Omental fat pad (tissue), 3 donors: ENCODE measurements at regions not wholly inside any gene's neighbourhood (a gene's known extent, or its start where the extent isn't known, plus 50 kb on each side); places are given as distances from the start of the nearest gene placed in this dataset.

Source experiments
- ATAC-seq: fragments of 150-250 bp; one replicate; pipeline ENCODE4 v1.9.1; 2016; ENCODE audit warnings: mild to moderate bottlenecking, moderate library complexity; ENCODE audit not compliant: low FRiP score
- DNase-seq: peaks from one replicate; pipeline ENCODE4 v3.0.0-alpha.2; 2019; ENCODE audit warnings: low spot score
- CTCF ChIP-seq, 3 donors: fragments of 450-650 bp; IDR thresholded peaks; one replicate each; pipeline ENCODE4 v1.5.1; 2016 to 2017; ENCODE audit warnings: antibody characterized with exemption in 3 of 3, mild to moderate bottlenecking in 3 of 3, moderate library complexity in 2 of 3

- DNase-seq (no peak), ATAC-seq (no peak)
- no peak for TF ChIP-seq CTCF (IDR thresholded peaks at IDR 0.05)
Observed at GRCh38 chr4:120177603-120178002, 111.0 kb upstream of the MAD2L1 start.

DNA sequence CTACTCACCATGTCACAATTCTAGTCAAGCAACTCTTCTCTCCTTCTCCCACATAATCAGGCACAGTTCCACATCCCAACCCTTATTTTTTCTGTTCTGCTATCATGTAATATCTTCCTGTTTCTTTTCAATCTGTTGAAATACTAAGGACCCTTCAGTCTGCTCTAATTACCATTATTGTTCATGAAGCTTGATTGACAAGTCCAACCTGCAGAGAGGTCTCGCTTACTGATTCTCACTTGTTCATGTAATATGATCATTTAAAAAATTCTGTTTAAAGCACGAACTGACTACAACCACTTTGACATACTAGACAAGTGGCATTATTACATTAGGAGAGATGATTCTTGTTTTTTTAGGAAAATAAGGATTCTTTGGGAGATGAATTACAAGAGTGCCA is 108.6 kb upstream of the MAD2L1 start:
- ATAC-seq: no peak
- TF ChIP-seq CTCF (IDR thresholded peaks at IDR 0.05): no peak
- no peak for DNase-seq

GRCh38 chr4:120163895-120164294 is 97.2 kb upstream of the MAD2L1 start:
- DNase-seq: no peak
- no peak for ATAC-seq
- no peak for TF ChIP-seq CTCF (IDR thresholded peaks at IDR 0.05)

DNA sequence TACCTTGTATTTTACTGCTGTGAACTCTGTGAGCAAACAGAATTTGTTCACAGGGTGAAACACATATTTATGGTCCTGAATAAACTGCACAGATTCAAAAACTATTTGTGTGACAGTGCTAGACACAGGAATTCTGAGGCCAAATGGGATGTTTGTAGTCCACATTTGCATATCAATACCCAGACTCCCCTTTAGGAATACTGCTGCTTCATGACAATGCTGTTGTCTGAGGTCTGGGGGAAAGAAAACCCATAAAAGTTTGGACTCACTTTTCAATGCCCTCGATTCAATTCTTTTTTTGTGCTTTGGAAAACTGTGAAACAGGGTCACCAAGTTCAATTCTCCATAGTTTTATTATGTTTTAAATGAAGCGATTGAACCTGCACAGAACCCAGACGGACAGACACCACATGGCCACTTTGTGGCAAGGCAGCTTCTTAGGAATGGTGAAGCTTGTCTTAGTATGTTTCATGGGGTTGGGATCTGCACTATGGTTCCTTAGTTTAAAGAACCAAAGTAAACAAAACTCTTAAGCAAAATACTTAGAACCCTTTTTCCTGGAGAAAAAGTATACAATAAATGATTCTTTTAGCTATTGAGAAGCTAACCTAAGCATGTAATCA is 92.3 kb upstream of the MAD2L1 start:
- DNase-seq (no peak), ATAC-seq (no peak)
- no peak for TF ChIP-seq CTCF (IDR thresholded peaks at IDR 0.05)

- no peak for ATAC-seq
- no peak for DNase-seq
- TF ChIP-seq CTCF (IDR thresholded peaks at IDR 0.05): no peak
Observed at GRCh38 chr4:120158046-120158445, 91.4 kb upstream of the MAD2L1 start.

- no peak for TF ChIP-seq CTCF (IDR thresholded peaks at IDR 0.05)
- ATAC-seq (no peak), DNase-seq (no peak)
Observed at GRCh38 chr4:120156120-120156718, 89.6 kb upstream of the MAD2L1 start.

DNA sequence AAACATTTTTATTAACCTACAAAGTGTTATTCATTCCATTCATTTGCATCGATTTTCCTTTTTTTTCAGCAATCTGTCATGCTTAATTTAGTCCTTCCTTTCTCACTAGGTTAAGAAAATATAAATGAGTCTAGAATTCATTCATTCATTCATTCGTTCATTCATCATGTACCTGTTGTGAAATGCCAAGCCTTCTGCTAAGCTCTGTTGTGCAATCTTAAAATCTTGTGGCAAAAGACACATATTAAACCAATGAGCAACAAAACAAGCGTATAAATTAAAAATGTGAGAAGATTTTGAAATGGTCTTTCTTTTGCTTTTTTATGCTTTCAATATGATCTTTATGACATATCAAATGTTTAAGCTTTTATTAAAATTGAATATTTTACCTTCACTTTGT is 88.6 kb upstream of the MAD2L1 start:
- ATAC-seq: no peak
- DNase-seq: no peak
- no peak for TF ChIP-seq CTCF (IDR thresholded peaks at IDR 0.05)
